ENCODE measurements at regions not wholly inside any gene's neighbourhood (a gene's known extent, or its start where the extent isn't known, plus 50 kb on each side); places are given as distances from the start of the nearest gene placed in this dataset.

GRCh38 chr18:11271954-11272353, 122.6 kb upstream of the PIEZO2 start:
- no peaks in the 10 kb centered on the region for H3K36me3 Mint-ChIP-seq
- H3K9me3 Mint-ChIP-seq: peaks cover 0 to 5% (median 2%) of the 10 kb centered on the region in 7 donors
- no peaks in the 10 kb centered on the region for H3K4me1 Mint-ChIP-seq
- DNase-seq (no peak), ATAC-seq (ENCODE audit: low read depth in 2 of 2) (no peak)
- Histone ChIP-seq H3K27me3 (ENCODE audit: control insufficient read depth, insufficient read depth, low read length) (no peaks in the 10 kb centered on the region), H3K4me3 (ENCODE audit: low read depth, low read length) (no peak overlapping the region), H3K4me1 (ENCODE audit: control insufficient read depth, insufficient read depth, low read length, poor library complexity, severe bottlenecking) (no peaks in the 10 kb centered on the region), H3K27ac (ENCODE audit: insufficient read depth, low read length, poor library complexity, severe bottlenecking) (no peak overlapping the region), H3K36me3 (ENCODE audit: control insufficient read depth, insufficient read depth, low read length) (no peaks in the 10 kb centered on the region), H3K9me3 (ENCODE audit: control insufficient read depth in 2 of 2, low read length in 2 of 2) (no peaks in the 10 kb centered on the region)
- no peak overlapping the region for H3K4me3 Mint-ChIP-seq
- no peaks in the 10 kb centered on the region for H3K27me3 Mint-ChIP-seq
- H3K27ac Mint-ChIP-seq: no peak overlapping the region

DNA sequence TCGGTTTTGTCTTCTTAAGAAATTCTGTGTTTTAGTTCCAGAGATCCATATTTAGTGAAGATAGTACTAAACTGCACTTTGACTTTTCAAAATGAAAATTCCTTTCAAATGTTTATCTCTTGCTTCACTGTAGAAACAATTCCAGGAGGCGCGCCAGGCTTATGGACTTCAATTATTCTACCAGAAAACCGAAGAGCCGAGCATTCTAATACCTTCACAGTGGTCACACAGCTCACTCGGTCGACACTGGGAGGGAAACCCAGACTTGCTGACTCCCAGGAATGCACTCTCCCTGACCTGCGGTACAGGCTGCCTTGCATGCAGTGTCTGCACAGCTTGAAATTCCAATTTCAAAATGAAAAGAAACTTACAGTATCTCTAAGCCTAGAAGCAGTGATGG, 119.9 kb upstream of the PIEZO2 start:
- Mint-ChIP-seq H3K27ac (no peak overlapping the region), H3K36me3 (no peaks in the 10 kb centered on the region), H3K4me1 (no peaks in the 10 kb centered on the region), H3K27me3 (no peaks in the 10 kb centered on the region), H3K4me3 (no peak overlapping the region), H3K9me3 (peaks cover 0 to 8% (median 2%) of the 10 kb centered on the region in 7 donors)
- no peak for ATAC-seq (ENCODE audit: low read depth in 2 of 2)
- no peaks in the 10 kb centered on the region for H3K36me3 ChIP-seq (ENCODE audit: control insufficient read depth, insufficient read depth, low read length)
- H3K4me1 ChIP-seq (ENCODE audit: control insufficient read depth, insufficient read depth, low read length, poor library complexity, severe bottlenecking): no peaks in the 10 kb centered on the region
- H3K27me3 ChIP-seq (ENCODE audit: control insufficient read depth, insufficient read depth, low read length): no peaks in the 10 kb centered on the region
- no peaks in the 10 kb centered on the region for H3K9me3 ChIP-seq (ENCODE audit: control insufficient read depth in 2 of 2, low read length in 2 of 2)
- no peak overlapping the region for H3K27ac ChIP-seq (ENCODE audit: insufficient read depth, low read length, poor library complexity, severe bottlenecking)
- no peak overlapping the region for H3K4me3 ChIP-seq (ENCODE audit: low read depth, low read length)
- no peak for DNase-seq

- H3K27me3 Mint-ChIP-seq: no peaks in the 10 kb centered on the region
- Histone ChIP-seq H3K27ac (ENCODE audit: insufficient read depth, low read length, poor library complexity, severe bottlenecking) (no peak overlapping the region), H3K27me3 (ENCODE audit: control insufficient read depth, insufficient read depth, low read length) (no peaks in the 10 kb centered on the region), H3K9me3 (ENCODE audit: control insufficient read depth in 2 of 2, low read length in 2 of 2) (no peaks in the 10 kb centered on the region), H3K4me1 (ENCODE audit: control insufficient read depth, insufficient read depth, low read length, poor library complexity, severe bottlenecking) (no peaks in the 10 kb centered on the region), H3K36me3 (ENCODE audit: control insufficient read depth, insufficient read depth, low read length) (no peaks in the 10 kb centered on the region), H3K4me3 (ENCODE audit: low read depth, low read length) (no peak overlapping the region)
- H3K9me3 Mint-ChIP-seq: peaks cover 0 to 10% (median 2%) of the 10 kb centered on the region in 7 donors
- H3K27ac Mint-ChIP-seq: no peak overlapping the region
- no peaks in the 10 kb centered on the region for H3K36me3 Mint-ChIP-seq
- ATAC-seq (ENCODE audit: low read depth in 2 of 2) (no peak), DNase-seq (no peak)
- no peak overlapping the region for H3K4me3 Mint-ChIP-seq
- H3K4me1 Mint-ChIP-seq: no peaks in the 10 kb centered on the region
Measured at GRCh38 chr18:11268741-11269233, 119.4 kb upstream of the PIEZO2 start.

GRCh38 chr18:11268153-11268552, 118.8 kb upstream of the PIEZO2 start:
- DNase-seq (no peak), ATAC-seq (ENCODE audit: low read depth in 2 of 2) (no peak)
- Histone ChIP-seq H3K9me3 (ENCODE audit: control insufficient read depth in 2 of 2, low read length in 2 of 2) (no peaks in the 10 kb centered on the region), H3K4me3 (ENCODE audit: low read depth, low read length) (no peak overlapping the region), H3K36me3 (ENCODE audit: control insufficient read depth, insufficient read depth, low read length) (no peaks in the 10 kb centered on the region), H3K4me1 (ENCODE audit: control insufficient read depth, insufficient read depth, low read length, poor library complexity, severe bottlenecking) (no peaks in the 10 kb centered on the region), H3K27me3 (ENCODE audit: control insufficient read depth, insufficient read depth, low read length) (no peaks in the 10 kb centered on the region), H3K27ac (ENCODE audit: insufficient read depth, low read length, poor library complexity, severe bottlenecking) (no peak overlapping the region)
- Mint-ChIP-seq H3K36me3 (no peaks in the 10 kb centered on the region), H3K4me1 (no peaks in the 10 kb centered on the region), H3K27ac (no peak overlapping the region), H3K27me3 (no peaks in the 10 kb centered on the region), H3K9me3 (peaks cover 0 to 13% (median 2%) of the 10 kb centered on the region in 7 donors), H3K4me3 (no peak overlapping the region)

GRCh38 chr18:11266781-11267480, 117.6 kb upstream of the PIEZO2 start:
- Histone ChIP-seq H3K36me3 (ENCODE audit: control insufficient read depth, insufficient read depth, low read length) (no peaks in the 10 kb centered on the region), H3K27ac (ENCODE audit: insufficient read depth, low read length, poor library complexity, severe bottlenecking) (no peak overlapping the region), H3K4me3 (ENCODE audit: low read depth, low read length) (no peak overlapping the region), H3K27me3 (ENCODE audit: control insufficient read depth, insufficient read depth, low read length) (no peaks in the 10 kb centered on the region), H3K9me3 (ENCODE audit: control insufficient read depth in 2 of 2, low read length in 2 of 2) (no peaks in the 10 kb centered on the region), H3K4me1 (ENCODE audit: control insufficient read depth, insufficient read depth, low read length, poor library complexity, severe bottlenecking) (no peaks in the 10 kb centered on the region)
- Mint-ChIP-seq H3K9me3 (peaks cover 0 to 15% (median 2%) of the 10 kb centered on the region in 7 donors), H3K4me3 (no peak overlapping the region), H3K36me3 (no peaks in the 10 kb centered on the region), H3K4me1 (no peaks in the 10 kb centered on the region), H3K27me3 (no peaks in the 10 kb centered on the region), H3K27ac (no peak overlapping the region)
- DNase-seq (no peak), ATAC-seq (ENCODE audit: low read depth in 2 of 2) (no peak)

DNA sequence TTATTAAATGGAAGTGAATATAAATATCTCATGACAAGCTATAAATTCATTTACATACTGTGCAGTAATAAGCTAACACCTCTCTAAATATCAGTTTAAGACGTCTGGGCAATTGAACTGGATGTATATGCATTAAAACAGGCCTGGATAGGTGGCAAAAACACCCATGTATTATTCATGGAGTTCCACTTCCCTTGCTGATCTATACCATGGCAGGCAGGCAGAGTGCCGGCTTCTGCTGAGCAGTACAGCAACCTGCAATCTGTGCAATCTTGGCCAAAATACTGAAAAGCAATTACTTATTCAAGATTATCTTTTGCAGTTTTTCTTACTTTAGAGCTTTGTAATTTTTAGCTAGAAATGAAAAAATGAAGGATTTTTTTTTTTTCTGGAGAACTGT, 112.1 kb upstream of the PIEZO2 start:
- ATAC-seq (ENCODE audit: low read depth in 2 of 2) (no peak), DNase-seq (no peak)
- H3K27ac ChIP-seq (ENCODE audit: insufficient read depth, low read length, poor library complexity, severe bottlenecking): no peak overlapping the region
- Mint-ChIP-seq H3K4me1 (no peaks in the 10 kb centered on the region), H3K27me3 (peaks cover 5% of the 10 kb centered on the region), H3K9me3 (peaks cover 0 to 11% (median 3%) of the 10 kb centered on the region in 7 donors), H3K36me3 (no peaks in the 10 kb centered on the region), H3K4me3 (no peak overlapping the region), H3K27ac (no peak overlapping the region)
- H3K36me3 ChIP-seq (ENCODE audit: control insufficient read depth, insufficient read depth, low read length): no peaks in the 10 kb centered on the region
- H3K27me3 ChIP-seq (ENCODE audit: control insufficient read depth, insufficient read depth, low read length): no peaks in the 10 kb centered on the region
- no peak overlapping the region for H3K4me3 ChIP-seq (ENCODE audit: low read depth, low read length)
- no peaks in the 10 kb centered on the region for H3K9me3 ChIP-seq (ENCODE audit: control insufficient read depth in 2 of 2, low read length in 2 of 2)
- H3K4me1 ChIP-seq (ENCODE audit: control insufficient read depth, insufficient read depth, low read length, poor library complexity, severe bottlenecking): no peaks in the 10 kb centered on the region

DNA sequence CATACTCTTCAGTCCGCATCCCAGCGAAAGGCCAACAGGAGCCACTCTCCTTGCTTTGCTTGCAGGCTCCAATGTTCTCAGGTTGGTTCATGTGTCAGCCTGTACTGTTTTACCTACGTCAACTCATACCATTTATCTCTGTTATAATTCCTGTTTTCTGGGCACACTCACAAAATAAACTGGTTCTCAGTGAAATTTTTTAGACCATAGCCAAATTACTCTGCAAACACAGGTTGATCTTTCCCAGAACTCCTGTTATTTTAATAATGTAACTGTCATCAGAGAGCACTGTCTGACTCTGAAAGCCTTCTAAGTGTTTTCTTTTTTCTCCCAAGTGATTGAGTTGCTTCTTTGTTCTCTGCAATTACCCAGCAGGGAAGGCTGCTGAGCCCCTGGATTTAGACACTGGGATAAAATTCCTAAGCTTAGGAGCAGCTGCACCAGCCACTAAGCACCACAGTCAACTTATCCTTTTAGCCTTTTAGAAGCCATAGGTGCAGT, 111.6 kb upstream of the PIEZO2 start:
- Mint-ChIP-seq H3K4me1 (no peaks in the 10 kb centered on the region), H3K36me3 (no peaks in the 10 kb centered on the region), H3K4me3 (no peak overlapping the region), H3K27ac (no peak overlapping the region), H3K27me3 (peaks cover 5% of the 10 kb centered on the region), H3K9me3 (peaks cover 0 to 11% (median 3%) of the 10 kb centered on the region in 7 donors)
- no peaks in the 10 kb centered on the region for H3K4me1 ChIP-seq (ENCODE audit: control insufficient read depth, insufficient read depth, low read length, poor library complexity, severe bottlenecking)
- ATAC-seq (ENCODE audit: low read depth in 2 of 2) (no peak), DNase-seq (no peak)
- H3K9me3 ChIP-seq (ENCODE audit: control insufficient read depth in 2 of 2, low read length in 2 of 2): no peaks in the 10 kb centered on the region
- H3K4me3 ChIP-seq (ENCODE audit: low read depth, low read length): no peak overlapping the region
- no peaks in the 10 kb centered on the region for H3K36me3 ChIP-seq (ENCODE audit: control insufficient read depth, insufficient read depth, low read length)
- no peak overlapping the region for H3K27ac ChIP-seq (ENCODE audit: insufficient read depth, low read length, poor library complexity, severe bottlenecking)
- H3K27me3 ChIP-seq (ENCODE audit: control insufficient read depth, insufficient read depth, low read length): no peaks in the 10 kb centered on the region
